Panc1 (cell line): ENCODE measurements at regions not wholly inside any gene's neighbourhood (a gene's known extent, or its start where the extent isn't known, plus 50 kb on each side); places are given as distances from the start of the nearest gene placed in this dataset.

ENCODE experiments used
- ATAC-seq: fragments of 200-7000 bp; cut with Tn5 transposase; 2 replicates; pipeline ENCODE4 v1.9.1; 2020; ENCODE audit warnings: mild to moderate bottlenecking, moderate library complexity
- BruUV-seq: library from RNA; stranded (reverse); fragments of 400-500 nt; replicated peaks from 2 replicates; lab custom pipeline; 2021; lab: Mats Ljungman, UMichigan
- CTCF ChIA-PET: fragments of 300-600 bp; sonication (Branson Sonifier 250); formaldehyde crosslinking; loops from one replicate; lab custom pipeline; 2022; ENCODE audit warnings: antibody characterized with exemption; lab: Charles Lee
- POLR2A ChIA-PET: fragments of 300-600 bp; sonication (Branson Sonifier 250); formaldehyde crosslinking; loops from one replicate; lab custom pipeline; 2022; ENCODE audit warnings: antibody characterized with exemption; lab: Charles Lee
- DNase-seq: peaks from one replicate; pipeline ENCODE4 v3.0.0-alpha.2; 2010; ENCODE audit warnings: low read depth, low spot score
- H3K27ac ChIP-seq: 2 replicates; pipeline ENCODE4 v1.5.1; 2011; ENCODE audit warnings: mild to moderate bottlenecking, low read length, inconsistent platforms
- H3K27me3 ChIP-seq: fragments of 200-500 bp; sonication (Bioruptor generic); 2 replicates; pipeline ENCODE4 v1.6.0; 2014; ENCODE audit warnings: low read length, inconsistent platforms; ENCODE audit not compliant: control insufficient read depth, insufficient read depth
- H3K36me3 ChIP-seq: fragments of 200-500 bp; sonication (Bioruptor generic); 2 replicates; pipeline ENCODE4 v1.5.1; 2014; ENCODE audit warnings: inconsistent platforms, mild to moderate bottlenecking, low read length, moderate library complexity; ENCODE audit not compliant: control insufficient read depth, insufficient read depth
- H3K4me1 ChIP-seq: 2 replicates; pipeline ENCODE4 v1.5.1; 2011; ENCODE audit warnings: inconsistent platforms, mild to moderate bottlenecking, low read length, moderate library complexity; ENCODE audit not compliant: control insufficient read depth, insufficient read depth
- H3K4me3 ChIP-seq, 2 experiments: 2 replicates each; pipeline ENCODE4 v1.5.1; 2011 to 2012; ENCODE audit warnings: low read depth in 2 of 2, low read length in 2 of 2, mild to moderate bottlenecking in 2 of 2, inconsistent platforms in 1 of 2, moderate library complexity in 1 of 2
- H3K9me3 ChIP-seq: fragments of 200-500 bp; sonication (Bioruptor generic); 2 replicates; pipeline ENCODE4 v1.5.1; 2014; ENCODE audit warnings: low read depth, mild to moderate bottlenecking, inconsistent platforms, low read length, moderate library complexity; ENCODE audit not compliant: control insufficient read depth, insufficient read depth
- CTCF ChIP-seq: fragments of 450-650 bp; IDR thresholded peaks from 2 replicates; pipeline ENCODE4 v1.5.1; 2017; ENCODE audit warnings: mild to moderate bottlenecking
- POLR2AphosphoS5 ChIP-seq: IDR thresholded peaks from 2 replicates; pipeline ENCODE4 v1.6.1; 2012; ENCODE audit warnings: mild to moderate bottlenecking, low read depth, low read length, moderate library complexity
- SIN3A ChIP-seq: IDR thresholded peaks from 2 replicates; pipeline ENCODE4 v1.6.1; 2012; ENCODE audit warnings: low read depth, mild to moderate bottlenecking, low read length, moderate library complexity, borderline replicate concordance; ENCODE audit not compliant: insufficient read depth
- TCF7L2 ChIP-seq: IDR thresholded peaks from 2 replicates; pipeline ENCODE4 v1.6.1; 2011; ENCODE audit warnings: mild to moderate bottlenecking, low read depth, low read length, inconsistent platforms
- in situ Hi-C: cut with HindIII; loops from 2 replicates; pipeline ENCODE4 v1.10.0; 2016; ENCODE audit warnings: low sequenced_read_pairs, low pct_unique_long_range_greater_than_20kb
- intact Hi-C: fragments of 100-400 bp; cut with micrococcal nuclease; formaldehyde crosslinking; loops from one replicate; pipeline ENCODE4 v1.10.0; 2022; ENCODE audit not compliant: unreplicated experiment
- TF ChIP-seq, protein P1 (sequence below), 2 experiments: IDR thresholded peaks; 2 replicates each; pipeline ENCODE4 v1.6.1; 2011 to 2012; ENCODE audit warnings: low read depth in 2 of 2, control low read depth in 1 of 2, low read length in 1 of 2, mild to moderate bottlenecking in 1 of 2, moderate library complexity in 1 of 2; ENCODE audit not compliant: insufficient read depth in 1 of 2

- ATAC-seq = no peak
Observed at GRCh38 chr7:81005254-81005653, 86.4 kb upstream of the SEMA3C start.

GRCh38 chr7:81004098-81004497 lies 85.2 kb upstream of the SEMA3C start:
- CTCF ChIA-PET = no interaction called here
- Histone ChIP-seq H3K9me3 (no peaks in the 10 kb centered on the region), H3K4me3 (no peak overlapping the region), H3K4me1 (no peaks in the 10 kb centered on the region), H3K36me3 (no peaks in the 10 kb centered on the region), H3K27me3 (no peaks in the 10 kb centered on the region), H3K27ac (peak overlapping the region; percentile 62)
- POLR2A ChIA-PET = interaction anchor here (0.5 to 0.7 kb wide), 2 partner anchors 30 to 125 kb away, joined by 3 to 4 read pairs; no protein-coding TSS in a partner anchor
- TF ChIP-seq SIN3A = no peak
- no peak for TF ChIP-seq POLR2AphosphoS5
- TF ChIP-seq TCF7L2 = no peak
- no peak for TF ChIP-seq CTCF
- TF ChIP-seq, protein P1, sequence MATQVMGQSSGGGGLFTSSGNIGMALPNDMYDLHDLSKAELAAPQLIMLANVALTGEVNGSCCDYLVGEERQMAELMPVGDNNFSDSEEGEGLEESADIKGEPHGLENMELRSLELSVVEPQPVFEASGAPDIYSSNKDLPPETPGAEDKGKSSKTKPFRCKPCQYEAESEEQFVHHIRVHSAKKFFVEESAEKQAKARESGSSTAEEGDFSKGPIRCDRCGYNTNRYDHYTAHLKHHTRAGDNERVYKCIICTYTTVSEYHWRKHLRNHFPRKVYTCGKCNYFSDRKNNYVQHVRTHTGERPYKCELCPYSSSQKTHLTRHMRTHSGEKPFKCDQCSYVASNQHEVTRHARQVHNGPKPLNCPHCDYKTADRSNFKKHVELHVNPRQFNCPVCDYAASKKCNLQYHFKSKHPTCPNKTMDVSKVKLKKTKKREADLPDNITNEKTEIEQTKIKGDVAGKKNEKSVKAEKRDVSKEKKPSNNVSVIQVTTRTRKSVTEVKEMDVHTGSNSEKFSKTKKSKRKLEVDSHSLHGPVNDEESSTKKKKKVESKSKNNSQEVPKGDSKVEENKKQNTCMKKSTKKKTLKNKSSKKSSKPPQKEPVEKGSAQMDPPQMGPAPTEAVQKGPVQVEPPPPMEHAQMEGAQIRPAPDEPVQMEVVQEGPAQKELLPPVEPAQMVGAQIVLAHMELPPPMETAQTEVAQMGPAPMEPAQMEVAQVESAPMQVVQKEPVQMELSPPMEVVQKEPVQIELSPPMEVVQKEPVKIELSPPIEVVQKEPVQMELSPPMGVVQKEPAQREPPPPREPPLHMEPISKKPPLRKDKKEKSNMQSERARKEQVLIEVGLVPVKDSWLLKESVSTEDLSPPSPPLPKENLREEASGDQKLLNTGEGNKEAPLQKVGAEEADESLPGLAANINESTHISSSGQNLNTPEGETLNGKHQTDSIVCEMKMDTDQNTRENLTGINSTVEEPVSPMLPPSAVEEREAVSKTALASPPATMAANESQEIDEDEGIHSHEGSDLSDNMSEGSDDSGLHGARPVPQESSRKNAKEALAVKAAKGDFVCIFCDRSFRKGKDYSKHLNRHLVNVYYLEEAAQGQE (IDR thresholded peaks at IDR 0.05; ENCODE audit: insufficient read depth in 1 of 2, low read depth in 2 of 2, low read length in 1 of 2) = no peak
- no peak for ATAC-seq
- intact Hi-C loops (no loop called here), in situ Hi-C loops (no loop called here)
- BruUV-seq = no TSS peak
- no peak for DNase-seq

More at GRCh38 chr7:81005254-81005653, 86.4 kb upstream of the SEMA3C start:
- POLR2A ChIA-PET = no interaction called here
- in situ Hi-C loops = no loop called here
- DNase-seq = no peak
- Histone ChIP-seq H3K27me3 (no peaks in the 10 kb centered on the region), H3K4me1 (no peaks in the 10 kb centered on the region), H3K4me3 (no peak overlapping the region), H3K36me3 (no peaks in the 10 kb centered on the region), H3K27ac (peak overlapping the region; percentile 60; the same call in 1 of the 2 replicates), H3K9me3 (no peaks in the 10 kb centered on the region)
- intact Hi-C loops = no loop called here
- no TSS peak for BruUV-seq
- TF ChIP-seq CTCF (no peak), TCF7L2 (no peak)
- CTCF ChIA-PET = no interaction called here
